HEK293T (cell line): ENCODE measurements at regions not wholly inside any gene's neighbourhood (a gene's known extent, or its start where the extent isn't known, plus 50 kb on each side); places are given as distances from the start of the nearest gene placed in this dataset.
"Not testable (repeated sequence)": the region's sequence is repeated elsewhere in the genome, so short reads cannot be mapped to it uniquely, and the experiment has no call there.

Source experiments
- CTCF ChIA-PET: fragments of 350-600 bp; formaldehyde crosslinking; extraction: SDS; loops from one replicate; lab custom pipeline; 2021; ENCODE audit warnings: antibody characterized with exemption, inconsistent platforms; lab: Yijun Ruan, JAX
- POLR2A ChIA-PET: fragments of 350-600 bp; formaldehyde crosslinking; extraction: SDS; loops from one replicate; lab custom pipeline; 2020; ENCODE audit warnings: antibody characterized with exemption, inconsistent platforms; lab: Yijun Ruan, JAX
- DNase-seq: peaks from one replicate; pipeline ENCODE4 v3.0.0; 2012; ENCODE audit warnings: mixed read lengths; ENCODE audit errors: extremely low spot score
- ARNT ChIP-seq: fragments of 450-650 bp; IDR thresholded peaks from 2 replicates; pipeline ENCODE4 v1.6.1; 2017; ENCODE audit warnings: mild to moderate bottlenecking
- BHLHE40 ChIP-seq: fragments of 450-650 bp; IDR thresholded peaks from 2 replicates; pipeline ENCODE4 v1.6.1; 2016; ENCODE audit warnings: mild to moderate bottlenecking, moderate library complexity, borderline replicate concordance
- CTBP1 ChIP-seq: fragments of 450-650 bp; IDR thresholded peaks from 2 replicates; pipeline ENCODE4 v1.6.1; 2016; ENCODE audit warnings: borderline replicate concordance
- ELF4 ChIP-seq: fragments of 450-650 bp; IDR thresholded peaks from 2 replicates; pipeline ENCODE4 v1.6.1; 2017; ENCODE audit warnings: antibody characterized with exemption
- FOXA1 ChIP-seq: fragments of 450-650 bp; IDR thresholded peaks from 2 replicates; pipeline ENCODE4 v1.6.1; 2016; ENCODE audit warnings: mild to moderate bottlenecking
- FOXK2 ChIP-seq: fragments of 450-650 bp; IDR thresholded peaks from 2 replicates; pipeline ENCODE4 v1.6.1; 2016; ENCODE audit warnings: mild to moderate bottlenecking
- FOXM1 ChIP-seq: fragments of 450-650 bp; IDR thresholded peaks from 2 replicates; pipeline ENCODE4 v1.6.1; 2017; ENCODE audit warnings: mild to moderate bottlenecking, borderline replicate concordance
- HDGF ChIP-seq: fragments of 450-650 bp; IDR thresholded peaks from 2 replicates; pipeline ENCODE4 v1.6.1; 2017; ENCODE audit warnings: antibody characterized with exemption, borderline replicate concordance
- L3MBTL2 ChIP-seq: fragments of 450-650 bp; conservative IDR thresholded peaks from 2 replicates; pipeline ENCODE4 v1.6.1; 2016; ENCODE audit warnings: mild to moderate bottlenecking
- LEF1 ChIP-seq: fragments of 450-650 bp; IDR thresholded peaks from 2 replicates; pipeline ENCODE4 v1.6.1; 2017; ENCODE audit warnings: mild to moderate bottlenecking, borderline replicate concordance
- NFRKB ChIP-seq: fragments of 450-650 bp; IDR thresholded peaks from 2 replicates; pipeline ENCODE4 v1.6.1; 2016; ENCODE audit warnings: mild to moderate bottlenecking, moderate library complexity
- PKNOX1 ChIP-seq: fragments of 450-650 bp; IDR thresholded peaks from 2 replicates; pipeline ENCODE4 v1.6.1; 2016
- SP1 ChIP-seq: fragments of 450-650 bp; IDR thresholded peaks from 2 replicates; pipeline ENCODE4 v1.6.1; 2017
- SUZ12 ChIP-seq: fragments of 450-650 bp; IDR thresholded peaks from 2 replicates; pipeline ENCODE4 v1.6.1; 2016; ENCODE audit warnings: mild to moderate bottlenecking
- TARDBP ChIP-seq: fragments of 450-650 bp; IDR thresholded peaks from 2 replicates; pipeline ENCODE4 v1.6.1; 2016
- ZNF384 ChIP-seq: fragments of 450-650 bp; IDR thresholded peaks from 2 replicates; pipeline ENCODE4 v1.6.1; 2016

- no peak for DNase-seq
- TF ChIP-seq BHLHE40 (no peak), SP1 (no peak), CTBP1 (no peak), FOXM1 (no peak), FOXA1 (no peak), ARNT (no peak), LEF1 (no peak), SUZ12 (no peak), L3MBTL2 (no peak), HDGF (no peak), PKNOX1 (no peak), NFRKB (no peak), TARDBP (no peak), ELF4 (no peak)
- ChIA-PET CTCF (no interaction called here), POLR2A (no interaction called here)
Observed at GRCh38 chr2:7649461-7650228, 732.4 kb downstream of the RNF144A start.

GRCh38 chr2:7653617-7654016 lies 736.4 kb downstream of the RNF144A start:
- ChIA-PET CTCF (no interaction called here), POLR2A (no interaction called here)
- TF ChIP-seq ELF4 = no peak
- TF ChIP-seq BHLHE40 = no peak
- TF ChIP-seq L3MBTL2 = no peak
- no peak for TF ChIP-seq PKNOX1
- TF ChIP-seq SUZ12 = no peak
- DNase-seq = no peak

GRCh38 chr2:7655629-7656028 lies 738.4 kb downstream of the RNF144A start:
- TF ChIP-seq TARDBP (no peak), FOXM1 (no peak), LEF1 (no peak), NFRKB (no peak), ZNF384 (no peak), SP1 (no peak), ELF4 (no peak), L3MBTL2 (no peak), FOXA1 (no peak), PKNOX1 (no peak), HDGF (no peak), CTBP1 (no peak)
- DNase-seq = no peak
- POLR2A ChIA-PET = no interaction called here
- CTCF ChIA-PET = no interaction called here

- POLR2A ChIA-PET, CTCF ChIA-PET, DNase-seq: not testable (repeated sequence)
Observed at GRCh38 chr2:7657526-7657925, 740.3 kb downstream of the RNF144A start.

- TF ChIP-seq ARNT = no peak
- no peak for TF ChIP-seq ELF4
- no peak for TF ChIP-seq FOXM1
- no peak for TF ChIP-seq SUZ12
- no peak for TF ChIP-seq SP1
- TF ChIP-seq PKNOX1 = no peak
- TF ChIP-seq LEF1 = no peak
- no peak for TF ChIP-seq HDGF
- no peak for TF ChIP-seq FOXK2
- TF ChIP-seq NFRKB = no peak
- no peak for TF ChIP-seq BHLHE40
- TF ChIP-seq ZNF384 = no peak
- no peak for TF ChIP-seq TARDBP
- TF ChIP-seq CTBP1 = no peak
- no peak for DNase-seq
- CTCF ChIA-PET = no interaction called here
- POLR2A ChIA-PET = no interaction called here
Observed at GRCh38 chr2:7658486-7658885, 741.3 kb downstream of the RNF144A start.

GRCh38 chr2:7660816-7661215 lies 743.6 kb downstream of the RNF144A start:
- CTCF ChIA-PET = no interaction called here

More at GRCh38 chr2:7660816-7661215, 743.6 kb downstream of the RNF144A start:
- no peak for TF ChIP-seq HDGF
- no peak for TF ChIP-seq SUZ12
- no peak for TF ChIP-seq CTBP1
- no peak for TF ChIP-seq SP1
- no peak for TF ChIP-seq TARDBP
- TF ChIP-seq LEF1 = no peak
- TF ChIP-seq PKNOX1 = no peak
- POLR2A ChIA-PET = no interaction called here
- no peak for DNase-seq
